Gastroesophageal sphincter (tissue), 4 donors: ENCODE measurements at regions not wholly inside any gene's neighbourhood (a gene's known extent, or its start where the extent isn't known, plus 50 kb on each side); places are given as distances from the start of the nearest gene placed in this dataset.

Source experiments
- ATAC-seq: fragments of 150-250 bp; one replicate; pipeline ENCODE4 v1.9.1; 2016; ENCODE audit warnings: mild to moderate bottlenecking, moderate library complexity
- H3K27ac ChIP-seq, 4 donors: fragments of 200-600 bp; sonication (generic) in 3 of 4; 1 replicate in 3 of 4; 2 replicates in 1 of 4; pipeline ENCODE4 v1.5.1; 2016 to 2019
- H3K27me3 ChIP-seq: fragments of 200-600 bp; sonication (generic); one replicate; pipeline ENCODE4 v1.5.1; 2019
- H3K36me3 ChIP-seq, 2 donors: fragments of 200-600 bp; sonication (generic); one replicate each; pipeline ENCODE4 v1.5.1; 2019; ENCODE audit warnings: control low read depth in 1 of 2
- H3K4me1 ChIP-seq, 3 donors: fragments of 200-600 bp; sonication (generic); 1 replicate in 2 of 3; 2 replicates in 1 of 3; pipeline ENCODE4 v1.5.1; 2016 to 2019; ENCODE audit warnings: control low read depth in 2 of 3
- H3K4me3 ChIP-seq, 2 donors: fragments of 200-600 bp; sonication (generic); one replicate each; pipeline ENCODE4 v1.5.1; 2019; ENCODE audit warnings: mild to moderate bottlenecking in 1 of 2, moderate library complexity in 1 of 2
- H3K9me3 ChIP-seq, 3 donors: fragments of 200-600 bp; sonication (generic); one replicate each; pipeline ENCODE4 v1.5.1; 2017 to 2019; ENCODE audit warnings: control low read depth in 2 of 3
- EP300 ChIP-seq: sonication (generic); formaldehyde crosslinking; IDR thresholded peaks from one replicate; pipeline ENCODE4 v1.6.1; 2017; ENCODE audit warnings: antibody characterized with exemption, mild to moderate bottlenecking
- POLR2A ChIP-seq, 2 donors: fragments of 450-650 bp; IDR thresholded peaks; one replicate each; pipeline ENCODE4 v1.6.1; 2017; ENCODE audit warnings: antibody characterized with exemption in 2 of 2, mild to moderate bottlenecking in 2 of 2, moderate library complexity in 1 of 2
- POLR2AphosphoS5 ChIP-seq: sonication (generic); formaldehyde crosslinking; IDR thresholded peaks from one replicate; pipeline ENCODE4 v1.6.1; 2017; ENCODE audit warnings: antibody characterized with exemption
- WGBS, 2 donors: methylation state at CpG; one replicate each; pipeline ENCODE4 v1.1.5; 2018; ENCODE audit warnings: low coverage in 1 of 2; 5-methylcytosine and 5-hydroxymethylcytosine counted together
- TF ChIP-seq, protein P1 (sequence below), 4 experiments: fragments of 200-600 bp in 2 of 4; fragments of 450-650 bp in 2 of 4; sonication (generic) in 1 of 4; IDR thresholded peaks; one replicate each; pipeline ENCODE4 v1.5.1; 2017 to 2019; ENCODE audit warnings: antibody characterized with exemption in 4 of 4, mild to moderate bottlenecking in 2 of 4, moderate library complexity in 2 of 4

DNA sequence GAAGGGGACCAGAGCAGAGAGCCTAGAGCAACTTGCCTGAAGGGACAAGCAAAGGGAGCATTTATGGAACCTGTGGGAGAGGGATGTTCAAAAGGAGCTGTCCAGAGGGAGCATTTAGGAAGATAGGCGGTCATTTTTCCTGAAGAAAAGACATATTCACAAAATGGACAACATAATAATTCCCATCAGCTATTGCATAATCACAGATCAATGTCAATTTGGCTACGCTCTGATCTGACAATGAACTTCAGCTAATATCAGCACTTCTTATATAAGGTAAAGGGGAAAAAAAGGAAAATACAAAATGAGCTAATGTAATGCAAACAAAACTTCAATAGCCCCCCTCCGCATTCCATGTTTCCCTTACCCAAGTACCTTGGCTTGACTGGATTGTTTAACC, 291.1 kb upstream of the CDH7 start:
- Histone ChIP-seq H3K4me3 (no peak overlapping the region), H3K27ac (no peak overlapping the region), H3K4me1 (no peaks in the 10 kb centered on the region), H3K27me3 (no peaks in the 10 kb centered on the region), H3K9me3 (no peaks in the 10 kb centered on the region), H3K36me3 (no peaks in the 10 kb centered on the region)
- WGBS, 2 donors = 73 to 86% methylated on average over 3 of the region's 3 CpGs
- no peak for TF ChIP-seq EP300
- TF ChIP-seq POLR2AphosphoS5 = no peak
- TF ChIP-seq, protein P1, sequence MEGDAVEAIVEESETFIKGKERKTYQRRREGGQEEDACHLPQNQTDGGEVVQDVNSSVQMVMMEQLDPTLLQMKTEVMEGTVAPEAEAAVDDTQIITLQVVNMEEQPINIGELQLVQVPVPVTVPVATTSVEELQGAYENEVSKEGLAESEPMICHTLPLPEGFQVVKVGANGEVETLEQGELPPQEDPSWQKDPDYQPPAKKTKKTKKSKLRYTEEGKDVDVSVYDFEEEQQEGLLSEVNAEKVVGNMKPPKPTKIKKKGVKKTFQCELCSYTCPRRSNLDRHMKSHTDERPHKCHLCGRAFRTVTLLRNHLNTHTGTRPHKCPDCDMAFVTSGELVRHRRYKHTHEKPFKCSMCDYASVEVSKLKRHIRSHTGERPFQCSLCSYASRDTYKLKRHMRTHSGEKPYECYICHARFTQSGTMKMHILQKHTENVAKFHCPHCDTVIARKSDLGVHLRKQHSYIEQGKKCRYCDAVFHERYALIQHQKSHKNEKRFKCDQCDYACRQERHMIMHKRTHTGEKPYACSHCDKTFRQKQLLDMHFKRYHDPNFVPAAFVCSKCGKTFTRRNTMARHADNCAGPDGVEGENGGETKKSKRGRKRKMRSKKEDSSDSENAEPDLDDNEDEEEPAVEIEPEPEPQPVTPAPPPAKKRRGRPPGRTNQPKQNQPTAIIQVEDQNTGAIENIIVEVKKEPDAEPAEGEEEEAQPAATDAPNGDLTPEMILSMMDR (IDR thresholded peaks at IDR 0.05) = no peak
- no peak for ATAC-seq

DNA sequence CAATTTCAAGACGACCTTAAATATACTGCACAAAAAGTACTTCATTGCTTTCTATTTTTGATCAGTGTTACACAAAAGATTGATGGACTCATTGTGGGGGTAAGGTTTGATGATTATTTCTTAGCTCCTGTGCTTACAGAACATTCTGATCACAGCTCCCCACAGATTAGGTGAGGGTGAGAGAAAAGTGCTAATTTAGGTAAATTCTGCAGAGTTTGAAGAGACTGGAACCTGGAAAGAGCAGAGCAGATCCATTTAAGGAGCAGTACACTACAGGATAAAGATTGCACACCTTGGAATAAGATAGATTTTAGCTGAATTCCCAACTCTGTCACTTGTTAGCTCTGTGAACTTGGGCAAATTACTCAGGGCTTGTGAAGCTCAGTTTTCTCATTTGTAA, 291.9 kb upstream of the CDH7 start:
- TF ChIP-seq POLR2AphosphoS5 (no peak), EP300 (no peak), POLR2A (IDR thresholded peaks at IDR 0.05) (no peak)
- TF ChIP-seq, protein P1 (IDR thresholded peaks at IDR 0.05) = no peak

DNA sequence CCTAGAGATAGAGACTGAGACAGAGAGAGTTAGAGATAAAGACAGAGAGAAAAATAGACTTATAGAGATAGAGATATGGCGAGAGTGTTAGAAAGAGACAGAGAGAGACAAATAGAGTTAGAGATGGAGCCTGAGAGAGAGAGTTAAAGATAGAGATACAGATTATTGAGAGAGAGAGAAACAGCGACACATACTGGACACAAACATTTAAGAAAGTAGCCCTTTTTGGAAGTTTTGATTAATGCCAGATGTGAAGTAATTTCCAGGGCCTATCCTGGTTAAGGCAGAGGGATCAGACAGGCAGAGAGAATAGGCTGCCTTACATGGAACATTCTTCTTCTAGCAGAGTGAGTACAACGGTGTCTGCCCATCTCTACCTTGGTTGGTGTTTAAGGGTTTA, 311.6 kb upstream of the CDH7 start:
- TF ChIP-seq POLR2A (IDR thresholded peaks at IDR 0.05) = no peak
- TF ChIP-seq, protein P1 (IDR thresholded peaks at IDR 0.05) = no peak
- no peak for TF ChIP-seq EP300
- no peak for TF ChIP-seq POLR2AphosphoS5
- Histone ChIP-seq H3K4me3 (no peak overlapping the region), H3K4me1 (no peaks in the 10 kb centered on the region), H3K9me3 (no peaks in the 10 kb centered on the region), H3K27ac (no peak overlapping the region), H3K27me3 (no peaks in the 10 kb centered on the region), H3K36me3 (no peaks in the 10 kb centered on the region)
- no peak for ATAC-seq
- 51 to 58% methylated on average over 3 of the region's 3 CpGs for WGBS, 2 donors

More for the DNA sequence above, 291.9 kb upstream of the CDH7 start:
- Histone ChIP-seq H3K27ac (no peak overlapping the region), H3K4me1 (no peaks in the 10 kb centered on the region), H3K4me3 (no peak overlapping the region), H3K27me3 (no peaks in the 10 kb centered on the region), H3K9me3 (no peaks in the 10 kb centered on the region), H3K36me3 (no peaks in the 10 kb centered on the region)
- WGBS, 2 donors = 7 to 29% methylated on average over 1 of the region's 1 CpG
- ATAC-seq = no peak

DNA sequence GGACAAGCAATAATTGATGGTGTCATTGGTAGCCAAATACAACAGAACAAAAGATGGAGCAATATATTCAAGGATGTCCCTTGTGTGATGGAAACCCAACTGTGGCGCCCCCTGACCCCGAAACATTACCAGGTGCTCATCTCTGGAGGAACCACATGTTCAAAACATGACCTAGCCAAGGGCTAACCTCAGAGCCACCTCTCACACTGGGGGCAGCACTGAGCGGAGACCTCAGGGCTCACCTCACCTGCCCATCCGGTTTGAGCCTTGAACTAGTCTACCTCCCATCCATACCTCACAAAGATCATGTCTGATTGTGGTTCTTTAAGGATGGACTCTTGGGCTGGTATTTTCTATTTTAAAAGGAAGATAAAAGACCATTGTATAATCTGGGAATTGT, 314.4 kb upstream of the CDH7 start:
- H3K27me3 ChIP-seq = no peaks in the 10 kb centered on the region
- ATAC-seq = no peak
- H3K4me1 ChIP-seq = no peaks in the 10 kb centered on the region
- 85% methylated on average over 4 of the region's 4 CpGs for WGBS, 2 donors
- no peak for TF ChIP-seq EP300
- TF ChIP-seq, protein P1 (IDR thresholded peaks at IDR 0.05) = no peak
- TF ChIP-seq POLR2A (IDR thresholded peaks at IDR 0.05) = no peak
- TF ChIP-seq POLR2AphosphoS5 = no peak
- H3K27ac ChIP-seq = no peak overlapping the region
- H3K36me3 ChIP-seq = no peaks in the 10 kb centered on the region
- H3K4me3 ChIP-seq = no peak overlapping the region
- H3K9me3 ChIP-seq = no peaks in the 10 kb centered on the region

DNA sequence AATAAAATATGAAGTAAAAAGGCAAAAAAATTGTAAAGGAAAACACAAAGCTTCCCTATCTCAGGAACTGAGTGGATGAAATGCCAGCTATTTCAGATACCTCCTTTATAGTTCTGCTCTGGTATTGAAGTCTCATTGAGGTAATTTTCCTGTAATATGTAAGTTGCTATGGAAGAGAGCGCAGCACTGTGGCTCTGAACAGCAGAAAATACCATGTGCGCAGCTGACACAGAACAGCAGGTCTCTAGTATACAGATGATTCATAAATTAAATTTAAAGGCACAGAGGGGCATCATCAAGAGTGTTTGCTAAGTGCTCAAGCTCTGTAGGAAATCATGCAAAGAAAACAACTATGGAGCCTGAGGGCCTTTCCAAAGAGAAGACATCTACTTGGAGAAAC, 315.3 kb upstream of the CDH7 start:
- H3K27me3 ChIP-seq = no peaks in the 10 kb centered on the region
- no peaks in the 10 kb centered on the region for H3K4me1 ChIP-seq
- H3K36me3 ChIP-seq = no peaks in the 10 kb centered on the region
- no peak overlapping the region for H3K27ac ChIP-seq
- 77 to 87% methylated on average over 2 of the region's 2 CpGs for WGBS, 2 donors
- TF ChIP-seq POLR2AphosphoS5 = no peak
- TF ChIP-seq EP300 = no peak
- TF ChIP-seq, protein P1 (IDR thresholded peaks at IDR 0.05) = no peak
- no peak for TF ChIP-seq POLR2A (IDR thresholded peaks at IDR 0.05)
- H3K4me3 ChIP-seq = no peak overlapping the region
- ATAC-seq = no peak
- H3K9me3 ChIP-seq = no peaks in the 10 kb centered on the region
